ENCODE measurements at regions not wholly inside any gene's neighbourhood (a gene's known extent, or its start where the extent isn't known, plus 50 kb on each side); places are given as distances from the start of the nearest gene placed in this dataset.

DNA sequence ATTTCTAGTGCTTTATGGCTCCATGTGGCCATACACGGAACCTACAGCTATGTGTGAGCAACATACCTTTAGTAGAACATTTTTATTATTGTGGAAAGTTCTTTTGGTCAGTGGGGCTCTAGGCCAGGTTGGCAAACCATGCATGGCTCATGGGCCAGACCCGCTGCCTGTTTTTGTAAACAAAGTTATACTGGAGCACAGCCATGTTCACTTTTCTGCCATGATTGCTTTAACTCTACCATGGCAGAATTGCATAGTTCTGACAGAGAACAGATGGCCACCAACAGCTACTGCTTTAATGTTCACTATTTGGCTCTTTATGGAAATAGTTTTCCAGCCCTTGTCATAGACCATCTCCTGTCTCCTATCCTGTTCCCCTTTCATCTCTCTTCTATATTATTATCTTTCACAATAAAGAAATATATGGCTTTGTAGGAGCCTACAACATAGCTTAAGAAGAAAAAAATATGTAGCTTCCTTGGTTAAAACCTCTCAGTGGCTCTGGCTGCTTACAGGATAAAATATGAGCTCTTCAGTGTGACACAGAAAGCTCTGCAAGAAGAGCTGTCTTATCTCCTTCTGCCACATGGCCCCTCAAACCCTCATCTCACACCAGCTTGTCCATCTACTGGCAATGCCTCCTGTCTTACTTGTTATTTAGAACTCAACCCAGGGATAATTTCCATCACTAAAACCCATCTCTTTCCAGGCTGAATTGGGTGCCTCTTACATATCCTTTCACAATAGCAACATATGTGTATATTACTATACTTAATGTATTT, 54.6 kb upstream of the RWDD3 start:
- TF ChIP-seq, protein P1, sequence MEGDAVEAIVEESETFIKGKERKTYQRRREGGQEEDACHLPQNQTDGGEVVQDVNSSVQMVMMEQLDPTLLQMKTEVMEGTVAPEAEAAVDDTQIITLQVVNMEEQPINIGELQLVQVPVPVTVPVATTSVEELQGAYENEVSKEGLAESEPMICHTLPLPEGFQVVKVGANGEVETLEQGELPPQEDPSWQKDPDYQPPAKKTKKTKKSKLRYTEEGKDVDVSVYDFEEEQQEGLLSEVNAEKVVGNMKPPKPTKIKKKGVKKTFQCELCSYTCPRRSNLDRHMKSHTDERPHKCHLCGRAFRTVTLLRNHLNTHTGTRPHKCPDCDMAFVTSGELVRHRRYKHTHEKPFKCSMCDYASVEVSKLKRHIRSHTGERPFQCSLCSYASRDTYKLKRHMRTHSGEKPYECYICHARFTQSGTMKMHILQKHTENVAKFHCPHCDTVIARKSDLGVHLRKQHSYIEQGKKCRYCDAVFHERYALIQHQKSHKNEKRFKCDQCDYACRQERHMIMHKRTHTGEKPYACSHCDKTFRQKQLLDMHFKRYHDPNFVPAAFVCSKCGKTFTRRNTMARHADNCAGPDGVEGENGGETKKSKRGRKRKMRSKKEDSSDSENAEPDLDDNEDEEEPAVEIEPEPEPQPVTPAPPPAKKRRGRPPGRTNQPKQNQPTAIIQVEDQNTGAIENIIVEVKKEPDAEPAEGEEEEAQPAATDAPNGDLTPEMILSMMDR (IDR thresholded peaks at IDR 0.05) = no peak
- intact Hi-C loops (cut with DNase I) = no loop called here
- H3K27ac ChIP-seq = no peak overlapping the region

DNA sequence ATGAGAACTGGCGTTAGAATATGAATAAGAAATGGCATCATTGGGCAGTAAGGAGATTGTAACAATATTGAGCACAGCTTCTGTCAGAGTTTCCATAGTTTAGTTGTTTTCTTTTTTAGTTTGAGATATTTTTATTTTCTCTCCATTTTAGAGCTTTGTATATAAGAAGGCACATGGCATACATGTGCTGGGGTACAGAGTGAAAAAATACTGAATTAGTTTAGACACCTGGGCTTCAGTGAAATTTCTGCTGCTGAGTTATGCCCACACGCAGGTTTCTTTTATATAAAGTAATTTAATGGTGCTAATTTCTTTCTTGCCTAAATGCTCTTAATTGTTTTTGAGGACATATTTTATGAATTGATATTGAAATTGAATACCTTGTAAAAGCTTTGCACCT, 53.6 kb upstream of the RWDD3 start:
- Histone ChIP-seq H3K27me3 (no peaks in the 10 kb centered on the region), H3K9ac (ENCODE audit: low read depth in 2 of 2, low read length in 2 of 2) (no peak overlapping the region), H3K36me3 (no peaks in the 10 kb centered on the region), H3K27ac (no peak overlapping the region), H3K4me3 (no peak overlapping the region), H3K9me3 (no peaks in the 10 kb centered on the region), H3K4me1 (no peaks in the 10 kb centered on the region)
- TF ChIP-seq, protein P1 (IDR thresholded peaks at IDR 0.05) = no peak
- DNase-seq = no peak
- intact Hi-C loops (cut with DNase I) = no loop called here

More for the DNA sequence above, 54.6 kb upstream of the RWDD3 start:
- H3K4me3 ChIP-seq = no peak overlapping the region
- H3K36me3 ChIP-seq = no peaks in the 10 kb centered on the region
- H3K9ac ChIP-seq (ENCODE audit: low read depth in 2 of 2, low read length in 2 of 2) = no peak overlapping the region
- H3K9me3 ChIP-seq = no peaks in the 10 kb centered on the region
- H3K27me3 ChIP-seq = no peaks in the 10 kb centered on the region
- H3K4me1 ChIP-seq = no peaks in the 10 kb centered on the region
- DNase-seq = no peak

DNA sequence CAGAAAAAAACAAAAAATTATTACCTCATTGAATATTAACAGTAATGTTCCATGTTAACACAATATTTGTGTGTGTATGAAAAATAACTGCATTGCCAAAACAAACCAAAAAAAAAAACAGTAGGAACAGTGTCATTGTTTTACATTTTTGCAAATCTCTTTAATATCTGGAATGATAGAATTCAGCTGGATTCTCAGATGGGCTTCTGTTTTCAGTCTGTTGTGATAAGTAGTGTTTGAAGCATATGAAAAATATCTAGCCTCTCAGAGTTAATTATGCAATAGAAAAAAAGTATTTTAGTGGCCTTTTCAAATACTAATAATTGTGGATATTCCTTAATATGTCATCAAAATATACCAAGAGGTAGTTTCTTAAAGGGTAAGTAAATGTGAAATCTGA, 52.9 kb upstream of the RWDD3 start:
- Histone ChIP-seq H3K9me3 (no peaks in the 10 kb centered on the region), H3K4me1 (no peaks in the 10 kb centered on the region), H3K9ac (ENCODE audit: low read depth in 2 of 2, low read length in 2 of 2) (no peak overlapping the region), H3K27me3 (no peaks in the 10 kb centered on the region), H3K4me3 (no peak overlapping the region), H3K36me3 (no peaks in the 10 kb centered on the region), H3K27ac (no peak overlapping the region)
- no peak for DNase-seq
- TF ChIP-seq, protein P1 (IDR thresholded peaks at IDR 0.05) = no peak
- intact Hi-C loops (cut with DNase I) = no loop called here

DNA sequence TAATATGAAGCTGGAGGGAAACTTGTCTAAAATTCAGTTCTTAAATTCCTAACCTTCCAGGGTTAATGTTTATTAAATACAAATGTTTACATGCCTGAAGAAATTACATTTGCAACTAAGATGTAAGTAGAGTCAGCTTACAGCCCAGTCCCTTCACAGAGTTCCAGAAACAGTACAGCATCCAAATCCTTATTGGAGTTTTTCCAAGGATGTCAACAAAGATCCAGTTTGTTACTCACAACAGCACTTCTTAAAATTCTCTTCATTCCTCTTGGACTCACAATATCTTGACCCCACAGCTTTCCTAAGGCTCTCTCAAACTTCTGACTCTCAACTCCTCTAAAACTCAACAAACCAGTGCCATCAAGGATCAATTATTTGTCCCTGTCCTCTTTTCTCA, 50.1 kb upstream of the RWDD3 start:
- Histone ChIP-seq H3K9ac (ENCODE audit: low read depth in 2 of 2, low read length in 2 of 2) (no peak overlapping the region), H3K27me3 (no peaks in the 10 kb centered on the region), H3K9me3 (no peaks in the 10 kb centered on the region), H3K36me3 (no peaks in the 10 kb centered on the region), H3K4me3 (no peak overlapping the region), H3K4me1 (no peaks in the 10 kb centered on the region), H3K27ac (no peak overlapping the region)
- no peak for DNase-seq
- intact Hi-C loops (cut with DNase I) = no loop called here
- TF ChIP-seq, protein P1 (IDR thresholded peaks at IDR 0.05) = no peak

All from colonic mucosa (tissue), 4 donors.